Right cardiac atrium (tissue), 5 donors: ENCODE measurements at regions not wholly inside any gene's neighbourhood (a gene's known extent, or its start where the extent isn't known, plus 50 kb on each side); places are given as distances from the start of the nearest gene placed in this dataset.
"Not testable (repeated sequence)": the region's sequence is repeated elsewhere in the genome, so short reads cannot be mapped to it uniquely, and the experiment has no call there.

Experiments
- ATAC-seq, 2 donors: fragments of 200-7000 bp; cut with Tn5 transposase; one replicate each; pipeline versions ENCODE4 v1.8.0 to v1.9.1; 2020; ENCODE audit warnings: moderate library complexity in 2 of 2, mild to moderate bottlenecking in 1 of 2
- DNase-seq, 3 donors: peaks; one replicate each; pipeline ENCODE4 v3.0.0-alpha.2; 2020
- H3K27ac ChIP-seq: one replicate; pipeline ENCODE4 v1.5.1; 2013; ENCODE audit warnings: mild to moderate bottlenecking, low read length, control low read depth, moderate library complexity
- H3K27me3 ChIP-seq: one replicate; pipeline ENCODE4 v1.6.1; 2013; ENCODE audit not compliant: control insufficient read depth, insufficient read depth
- H3K4me1 ChIP-seq: one replicate; pipeline ENCODE4 v1.6.1; 2013; ENCODE audit warnings: low read length; ENCODE audit not compliant: control insufficient read depth, insufficient read depth
- H3K4me3 ChIP-seq: one replicate; pipeline ENCODE4 v1.5.1; 2013; ENCODE audit warnings: low read length, control low read depth
- H3K9me3 ChIP-seq: one replicate; pipeline ENCODE4 v1.6.1; 2013; ENCODE audit warnings: low read length; ENCODE audit not compliant: control insufficient read depth
- WGBS: extraction: QIAGEN DNeasy Blood & Tissue Kit; methylation state at CpG from one replicate; pipeline ENCODE4 v1.1.7; 2013; 5-methylcytosine and 5-hydroxymethylcytosine counted together
- intact Hi-C, 4 donors: fragments of 100-400 bp; cut with DNase I; formaldehyde crosslinking; loops; one replicate each; pipeline versions ENCODE4 v1.11.0 to v1.14.0; 2022 to 2023
- donor health status: healthy with polysubstance abuse.
- donor health status: DM: no; HTN: yes; CAD: no.
- donor health status: DM: no; HTN: no; CAD: no.
- donor health status: DM: no; HTN: yes; CAD: no; lungs with severe emphysema.
- donor health status: DM: yes; HTN: yes; CAD: no.

DNA sequence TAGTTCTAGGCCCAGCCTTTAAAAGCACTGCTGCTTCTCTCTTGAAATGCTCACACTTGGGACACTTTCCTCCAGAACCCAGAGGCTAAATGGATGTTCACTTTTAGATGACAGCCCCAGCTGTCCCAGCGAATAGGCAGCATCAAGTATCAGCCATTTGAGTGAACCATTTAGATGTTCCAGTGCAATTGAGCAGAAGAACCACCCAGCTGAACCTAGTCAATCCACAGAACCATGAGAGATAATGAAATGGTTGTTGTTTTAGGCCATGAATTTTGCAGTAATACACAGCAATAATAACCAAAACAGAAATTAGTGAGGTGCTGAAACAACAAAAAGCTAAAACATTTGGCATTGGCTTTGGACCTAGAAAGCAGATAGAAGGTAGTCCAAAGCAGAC, 273.9 kb downstream of the ETV1 start:
- Histone ChIP-seq H3K9me3 (no peaks in the 10 kb centered on the region), H3K4me1 (no peaks in the 10 kb centered on the region), H3K4me3 (no peak overlapping the region), H3K27me3 (no peaks in the 10 kb centered on the region), H3K27ac (no peak overlapping the region)
- intact Hi-C loops: no loop called here
- no peak for ATAC-seq
- 68% methylated on average over 1 of the region's 1 CpG for WGBS
- no peak for DNase-seq

DNA sequence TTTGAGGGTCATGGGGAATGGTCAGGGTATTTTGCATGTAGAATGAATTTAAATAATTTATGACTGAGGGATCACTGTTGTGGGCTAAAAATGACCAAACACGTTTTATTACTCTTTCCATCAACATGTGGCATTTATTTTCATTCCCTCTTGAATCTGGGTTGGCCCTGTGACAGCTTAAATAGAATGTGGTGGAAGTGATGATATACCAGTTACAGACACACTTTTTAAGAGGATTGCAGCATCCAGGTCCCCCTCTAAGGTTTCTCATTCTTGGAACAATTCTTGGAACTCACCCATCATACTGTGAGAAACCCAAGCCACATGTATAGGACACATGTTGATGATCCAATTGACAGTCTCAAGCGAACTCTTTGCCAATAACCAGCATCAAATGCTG, 272.4 kb downstream of the ETV1 start:
- H3K4me1 ChIP-seq: no peaks in the 10 kb centered on the region
- no peak for ATAC-seq
- H3K9me3 ChIP-seq: no peaks in the 10 kb centered on the region
- H3K4me3 ChIP-seq: no peak overlapping the region
- DNase-seq: no peak
- H3K27me3 ChIP-seq: no peaks in the 10 kb centered on the region
- no peak overlapping the region for H3K27ac ChIP-seq
- WGBS: 65% methylated on average over 2 of the region's 2 CpGs
- intact Hi-C loops: no loop called here

DNA sequence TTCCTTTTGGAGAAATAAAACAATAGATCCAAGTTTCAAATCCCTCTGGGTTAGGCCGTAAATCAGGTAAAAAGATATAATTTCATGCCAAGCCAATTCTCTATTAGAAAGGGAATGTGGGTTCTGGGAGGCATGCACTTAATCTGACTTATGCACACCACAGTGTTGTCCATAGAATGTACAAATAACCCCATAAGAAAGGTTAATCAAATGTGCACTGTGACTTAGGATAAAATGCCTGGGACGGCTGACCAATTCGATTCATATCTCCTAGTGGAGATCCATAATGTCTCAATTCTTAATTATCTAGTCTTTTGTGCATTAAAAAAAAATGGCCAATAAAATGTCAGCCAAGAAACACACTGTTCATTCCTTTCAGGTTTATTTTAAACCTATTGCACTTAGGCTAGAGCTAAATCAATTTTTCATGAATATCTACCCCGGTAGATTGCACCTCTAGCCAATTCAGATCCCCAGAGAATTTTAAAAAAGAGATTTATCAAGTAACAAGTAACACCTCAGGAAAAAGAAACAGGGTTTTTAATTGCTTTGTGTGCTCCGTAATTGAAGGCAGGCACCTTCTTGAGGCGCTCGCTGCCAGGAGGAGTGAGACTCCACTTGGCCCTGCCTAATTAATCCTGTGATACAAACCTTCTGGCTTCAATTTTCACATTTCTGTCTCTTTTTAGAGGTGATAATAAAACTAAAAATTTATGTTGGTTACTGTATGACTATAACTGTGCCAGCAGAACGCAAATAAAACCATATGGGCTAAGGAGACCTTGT, 265.1 kb downstream of the ETV1 start:
- 83% methylated on average over 8 of the region's 8 CpGs for WGBS
- Histone ChIP-seq H3K9me3 (no peaks in the 10 kb centered on the region), H3K4me1 (no peaks in the 10 kb centered on the region), H3K27me3 (no peaks in the 10 kb centered on the region), H3K4me3 (no peak overlapping the region), H3K27ac (no peak overlapping the region)
- no peak for DNase-seq
- intact Hi-C loops: no loop called here
- no peak for ATAC-seq

DNA sequence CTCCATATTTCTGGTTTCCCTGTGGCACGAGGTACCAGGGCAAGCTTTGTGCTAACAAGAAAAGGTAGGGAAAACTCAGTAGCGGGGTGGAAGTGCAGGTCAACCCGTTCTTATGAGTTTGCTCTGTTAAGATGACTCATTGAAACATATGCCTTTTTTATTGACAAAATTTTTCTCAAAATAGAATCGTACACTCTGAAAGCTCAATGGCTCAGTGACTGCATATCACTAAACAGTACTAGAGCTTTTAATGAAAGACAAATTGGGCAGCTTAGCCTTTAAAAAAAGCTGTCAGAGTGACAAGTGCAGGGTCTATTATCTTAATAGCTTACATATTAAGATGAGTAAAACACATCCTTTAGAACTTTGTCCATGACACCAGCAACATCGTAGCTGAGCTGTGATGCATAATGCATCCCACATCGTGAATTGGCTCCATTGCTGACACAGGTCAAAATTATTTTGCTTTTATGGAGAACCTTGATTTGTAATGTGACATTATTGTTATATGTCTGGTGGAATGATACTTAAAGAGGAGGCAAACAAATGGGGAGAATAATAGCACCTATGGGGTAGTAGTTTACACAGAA, 264.4 kb downstream of the ETV1 start:
- DNase-seq (no peak), ATAC-seq (no peak)
- Histone ChIP-seq H3K4me3 (no peak overlapping the region), H3K9me3 (no peaks in the 10 kb centered on the region), H3K27ac (no peak overlapping the region), H3K4me1 (no peaks in the 10 kb centered on the region), H3K27me3 (no peaks in the 10 kb centered on the region)
- intact Hi-C loops: no loop called here
- 70% methylated on average over 6 of the region's 6 CpGs for WGBS

DNA sequence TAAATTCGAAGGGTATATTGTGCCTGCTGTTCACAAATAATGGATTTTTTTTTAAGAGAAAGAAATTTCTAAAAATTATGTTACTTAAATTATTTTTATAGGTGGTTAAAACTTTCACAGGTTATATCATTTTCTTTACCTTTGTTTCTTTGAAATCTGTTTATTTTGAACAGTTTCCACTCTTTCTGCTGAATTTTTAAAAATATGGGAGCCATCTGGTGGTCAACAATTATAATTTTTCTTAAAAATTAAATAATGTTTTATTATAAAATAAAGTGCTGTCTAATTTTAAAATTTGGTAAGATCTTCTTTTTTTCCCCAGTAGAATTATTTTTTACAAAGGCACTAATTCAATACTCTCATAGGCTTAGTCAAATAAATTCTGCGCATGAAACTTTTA, 263.9 kb downstream of the ETV1 start:
- no peaks in the 10 kb centered on the region for H3K4me1 ChIP-seq
- no peak overlapping the region for H3K27ac ChIP-seq
- no peak for DNase-seq
- no peak overlapping the region for H3K4me3 ChIP-seq
- 88% methylated on average over 2 of the region's 2 CpGs for WGBS
- no peak for ATAC-seq
- intact Hi-C loops: no loop called here
- H3K27me3 ChIP-seq: no peaks in the 10 kb centered on the region
- H3K9me3 ChIP-seq: no peaks in the 10 kb centered on the region

DNA sequence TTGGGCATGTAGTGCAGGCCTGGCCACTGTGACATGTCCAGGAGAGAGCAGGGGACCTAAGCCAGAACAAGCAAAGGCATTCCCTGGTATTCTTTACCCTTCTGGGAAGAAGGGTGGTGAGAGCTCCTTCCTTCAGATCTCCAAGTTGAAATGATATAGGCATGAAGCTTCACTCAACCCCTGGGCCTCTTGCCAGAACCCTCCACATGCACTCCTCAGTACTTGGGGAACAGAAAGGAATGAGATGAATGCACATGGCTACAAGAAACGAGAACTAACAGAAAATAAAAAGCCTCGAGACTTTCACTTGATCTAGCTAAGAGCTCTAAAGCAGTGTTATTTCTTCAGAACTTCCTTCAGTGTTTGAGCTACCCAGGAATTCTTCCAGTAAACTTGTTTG, 262.2 kb downstream of the ETV1 start:
- Histone ChIP-seq H3K4me3 (no peak overlapping the region), H3K9me3 (no peaks in the 10 kb centered on the region), H3K27ac (no peak overlapping the region), H3K4me1 (no peaks in the 10 kb centered on the region), H3K27me3 (no peaks in the 10 kb centered on the region)
- DNase-seq (no peak), ATAC-seq (no peak)
- WGBS: 76% methylated on average over 2 of the region's 2 CpGs
- intact Hi-C loops: no loop called here

DNA sequence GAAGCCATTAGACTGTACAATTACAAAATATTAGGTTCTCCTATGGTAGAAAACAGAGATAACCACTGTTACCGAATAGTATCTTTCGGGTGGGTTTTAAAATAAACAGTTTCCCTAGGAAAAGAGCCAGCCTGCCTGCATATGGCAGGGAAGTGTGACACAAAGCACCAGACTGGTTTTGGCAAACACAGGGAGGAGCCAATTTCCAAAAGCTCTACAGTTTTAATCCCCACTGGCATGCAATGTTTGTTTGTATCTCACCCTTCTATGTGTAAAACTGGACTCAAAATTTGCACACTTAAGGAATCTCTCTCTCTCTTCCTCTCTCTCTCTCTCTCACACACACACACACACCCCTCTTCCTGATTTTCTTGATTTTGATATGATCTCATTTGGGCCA, 261.7 kb downstream of the ETV1 start:
- Histone ChIP-seq H3K4me3 (no peak overlapping the region), H3K9me3 (no peaks in the 10 kb centered on the region), H3K27me3 (no peaks in the 10 kb centered on the region), H3K4me1 (no peaks in the 10 kb centered on the region), H3K27ac (no peak overlapping the region)
- 79% methylated on average over 2 of the region's 2 CpGs for WGBS
- intact Hi-C loops: no loop called here
- ATAC-seq: no peak
- no peak for DNase-seq

DNA sequence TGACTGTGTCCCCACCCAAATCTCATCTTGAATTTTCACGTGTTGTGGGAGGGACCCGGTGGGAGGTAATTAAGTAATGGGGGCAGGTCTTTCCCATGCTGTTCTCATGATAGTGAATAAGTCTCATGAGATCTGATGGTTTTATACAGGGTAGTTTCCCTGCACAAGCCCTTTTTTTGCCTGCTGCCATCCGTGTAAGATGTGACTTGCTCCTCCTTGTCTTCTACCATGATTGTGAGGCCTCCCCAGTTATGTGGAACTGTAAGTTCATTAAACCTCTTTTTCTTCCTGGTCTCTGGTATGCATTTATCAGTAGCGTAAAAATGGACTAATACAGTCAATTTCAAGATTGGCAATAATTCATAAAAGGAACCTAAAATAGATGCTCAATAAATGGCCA, 261.0 kb downstream of the ETV1 start:
- ATAC-seq, intact Hi-C loops, H3K4me1 ChIP-seq, DNase-seq, H3K27me3 ChIP-seq, H3K4me3 ChIP-seq, H3K9me3 ChIP-seq, H3K27ac ChIP-seq: not testable (repeated sequence)
- WGBS: 86% methylated on average over 4 of the region's 4 CpGs

DNA sequence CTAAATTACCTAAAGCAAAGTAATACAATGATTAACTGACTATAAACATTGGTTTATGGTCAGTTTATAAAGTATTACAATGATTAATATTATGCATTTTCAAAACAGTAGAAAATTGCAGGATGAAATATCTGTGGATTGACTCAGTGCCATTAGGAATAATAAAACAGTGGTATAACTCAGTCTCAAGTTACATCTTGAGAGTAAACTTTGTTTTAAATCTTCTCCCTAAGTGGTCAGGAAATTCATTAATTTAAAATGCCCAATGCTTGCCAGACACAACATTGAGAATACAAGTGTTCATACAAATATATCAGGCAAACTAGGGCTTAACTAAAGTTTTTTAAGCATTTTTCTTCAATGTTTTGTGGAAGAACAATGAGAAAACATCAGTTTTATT, 257.8 kb downstream of the ETV1 start:
- Histone ChIP-seq H3K9me3 (no peaks in the 10 kb centered on the region), H3K27ac (no peak overlapping the region), H3K27me3 (no peaks in the 10 kb centered on the region), H3K4me3 (no peak overlapping the region), H3K4me1 (no peaks in the 10 kb centered on the region)
- intact Hi-C loops: no loop called here
- DNase-seq: no peak
- ATAC-seq: no peak

DNA sequence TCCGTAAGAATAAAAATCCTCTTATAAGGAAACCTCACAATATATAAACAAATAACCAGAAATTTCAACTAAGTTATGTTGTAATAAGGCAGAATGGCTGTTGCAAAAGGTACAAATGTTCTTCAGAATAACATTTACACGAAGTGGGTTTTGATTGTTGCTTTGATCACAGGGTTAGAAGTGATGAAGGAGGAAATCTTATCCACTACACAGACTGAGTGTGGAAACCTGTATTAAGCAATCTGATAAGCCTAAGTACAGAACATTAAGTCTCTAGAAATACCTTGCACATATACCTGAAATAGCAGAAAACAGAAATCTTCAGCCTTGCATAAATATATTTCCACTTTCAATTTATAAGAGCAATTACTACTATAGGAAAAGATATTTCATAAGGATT, 251.9 kb downstream of the ETV1 start:
- no peak overlapping the region for H3K4me3 ChIP-seq
- ATAC-seq (no peak), DNase-seq (no peak)
- WGBS: 52% methylated on average over 2 of the region's 2 CpGs
- H3K9me3 ChIP-seq: no peaks in the 10 kb centered on the region
- H3K27me3 ChIP-seq: no peaks in the 10 kb centered on the region
- no peak overlapping the region for H3K27ac ChIP-seq
- intact Hi-C loops: no loop called here
- H3K4me1 ChIP-seq: no peaks in the 10 kb centered on the region

DNA sequence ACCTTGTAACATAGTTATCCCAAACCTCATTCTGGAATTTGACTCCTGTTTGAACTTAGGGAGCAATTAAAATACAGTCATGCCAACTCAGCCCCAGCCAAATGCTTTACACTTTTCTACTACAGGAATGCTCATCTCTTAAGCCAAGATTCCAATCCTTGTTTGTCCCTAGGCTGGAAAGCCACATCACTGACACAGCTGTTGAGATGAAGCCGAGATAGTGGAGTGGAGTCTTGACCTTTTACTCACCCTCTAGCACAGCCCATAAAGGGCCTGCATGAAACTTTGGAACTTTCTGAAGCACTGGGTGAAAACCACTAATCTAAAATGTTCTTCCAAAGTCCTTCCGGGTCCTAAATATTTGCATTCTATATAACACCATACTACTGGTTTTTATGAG, 247.3 kb downstream of the ETV1 start:
- Histone ChIP-seq H3K4me3 (no peak overlapping the region), H3K4me1 (no peaks in the 10 kb centered on the region), H3K27me3 (no peaks in the 10 kb centered on the region), H3K9me3 (no peaks in the 10 kb centered on the region), H3K27ac (no peak overlapping the region)
- 48% methylated on average over 2 of the region's 2 CpGs for WGBS
- no peak for DNase-seq
- intact Hi-C loops: no loop called here
- ATAC-seq: peak; percentile 63 to 69

DNA sequence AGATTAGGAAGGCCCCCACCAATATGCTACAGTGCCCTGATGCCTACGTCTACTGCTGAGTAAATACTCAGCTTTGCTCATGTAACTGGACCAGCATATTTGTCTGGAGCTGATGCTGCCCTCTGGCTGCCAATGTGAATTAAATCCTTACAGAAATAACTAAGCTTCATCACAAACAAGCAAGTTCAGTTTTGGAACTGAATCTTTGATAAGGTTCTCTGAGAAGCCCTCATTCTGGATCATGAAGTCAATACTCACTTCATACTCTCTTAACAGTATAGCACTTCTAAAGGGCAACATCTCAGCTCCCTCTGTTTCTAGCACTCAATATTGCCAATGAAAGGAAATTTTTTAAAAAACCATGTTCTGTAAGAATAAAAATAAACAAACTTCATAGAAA, 246.7 kb downstream of the ETV1 start:
- H3K27me3 ChIP-seq: no peaks in the 10 kb centered on the region
- H3K4me1 ChIP-seq: no peaks in the 10 kb centered on the region
- DNase-seq (peak in 1 of 3 donors; percentile 28), ATAC-seq (peak; percentile 63 to 74)
- H3K9me3 ChIP-seq: no peaks in the 10 kb centered on the region
- H3K27ac ChIP-seq: no peak overlapping the region
- WGBS: 18% methylated on average over 1 of the region's 1 CpG
- intact Hi-C loops: no loop called here
- no peak overlapping the region for H3K4me3 ChIP-seq
